ENCODE measurements at regions not wholly inside any gene's neighbourhood (a gene's known extent, or its start where the extent isn't known, plus 50 kb on each side); places are given as distances from the start of the nearest gene placed in this dataset.

DNA sequence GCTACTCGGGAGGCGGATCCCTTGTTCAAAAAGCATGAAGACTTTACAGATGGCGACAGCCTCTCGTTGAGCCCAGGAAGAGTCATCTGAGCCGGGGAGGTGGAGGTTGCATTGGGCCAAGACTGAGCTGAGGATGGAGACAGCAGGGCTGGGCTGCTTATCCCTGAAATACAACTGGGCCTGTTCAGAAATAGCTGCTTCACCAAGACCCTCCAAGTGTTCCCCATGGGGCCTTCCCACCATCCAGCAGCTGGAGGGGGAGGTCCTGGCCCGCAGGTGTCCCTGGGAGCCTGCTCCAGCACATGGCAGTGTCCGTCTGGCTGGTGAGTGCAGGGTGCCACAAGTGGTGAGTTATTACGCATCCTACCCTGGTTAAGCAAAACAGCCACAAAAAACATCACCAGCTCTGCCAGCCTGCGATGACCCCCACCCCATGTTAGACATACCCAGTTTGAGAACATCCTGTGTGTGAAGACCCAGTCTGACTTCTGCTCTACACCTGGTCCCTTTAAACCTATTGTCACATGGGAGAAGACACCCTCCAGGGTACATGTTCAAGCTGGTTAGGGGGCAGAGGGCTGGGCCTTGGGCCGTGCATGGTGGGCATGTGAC, 93.1 kb upstream of the TMPRSS2 start:
- Histone ChIP-seq H3K9ac (ENCODE audit: low read length) (no peak overlapping the region), H3K27ac (ENCODE audit: low read depth, low read length, poor library complexity, severe bottlenecking) (no peak overlapping the region), H3K79me2 (ENCODE audit: insufficient read depth, low read length) (no peaks in the 10 kb centered on the region), H3K9me3 (ENCODE audit: low read length) (no peaks in the 10 kb centered on the region), H4K20me1 (ENCODE audit: insufficient read depth, low read length) (no peaks in the 10 kb centered on the region), H3K36me3 (ENCODE audit: insufficient read depth, low read length) (no peaks in the 10 kb centered on the region), H2AFZ (ENCODE audit: low read length) (no peak overlapping the region), H3K27me3 (ENCODE audit: insufficient read depth, low read length) (peaks cover 7% of the 10 kb centered on the region; the same call in 1 of the 2 replicates), H3K4me1 (ENCODE audit: insufficient read depth, low read length, severe bottlenecking) (no peaks in the 10 kb centered on the region), H3F3A (ENCODE audit: insufficient read depth, low read length) (no peaks in the 10 kb centered on the region), H3K9me2 (ENCODE audit: low read depth, low read length) (no peaks in the 10 kb centered on the region), H3K4me2 (ENCODE audit: low read length) (no peak overlapping the region), H3K4me3 (ENCODE audit: low read depth, low read length, poor library complexity, severe bottlenecking) (no peak overlapping the region)
- TF ChIP-seq, protein P1, sequence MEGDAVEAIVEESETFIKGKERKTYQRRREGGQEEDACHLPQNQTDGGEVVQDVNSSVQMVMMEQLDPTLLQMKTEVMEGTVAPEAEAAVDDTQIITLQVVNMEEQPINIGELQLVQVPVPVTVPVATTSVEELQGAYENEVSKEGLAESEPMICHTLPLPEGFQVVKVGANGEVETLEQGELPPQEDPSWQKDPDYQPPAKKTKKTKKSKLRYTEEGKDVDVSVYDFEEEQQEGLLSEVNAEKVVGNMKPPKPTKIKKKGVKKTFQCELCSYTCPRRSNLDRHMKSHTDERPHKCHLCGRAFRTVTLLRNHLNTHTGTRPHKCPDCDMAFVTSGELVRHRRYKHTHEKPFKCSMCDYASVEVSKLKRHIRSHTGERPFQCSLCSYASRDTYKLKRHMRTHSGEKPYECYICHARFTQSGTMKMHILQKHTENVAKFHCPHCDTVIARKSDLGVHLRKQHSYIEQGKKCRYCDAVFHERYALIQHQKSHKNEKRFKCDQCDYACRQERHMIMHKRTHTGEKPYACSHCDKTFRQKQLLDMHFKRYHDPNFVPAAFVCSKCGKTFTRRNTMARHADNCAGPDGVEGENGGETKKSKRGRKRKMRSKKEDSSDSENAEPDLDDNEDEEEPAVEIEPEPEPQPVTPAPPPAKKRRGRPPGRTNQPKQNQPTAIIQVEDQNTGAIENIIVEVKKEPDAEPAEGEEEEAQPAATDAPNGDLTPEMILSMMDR (IDR thresholded peaks at IDR 0.05; ENCODE audit: low read length): no peak
- TF ChIP-seq EZH2 (IDR thresholded peaks at IDR 0.05; ENCODE audit: borderline replicate concordance, low read length): no peak

DNA sequence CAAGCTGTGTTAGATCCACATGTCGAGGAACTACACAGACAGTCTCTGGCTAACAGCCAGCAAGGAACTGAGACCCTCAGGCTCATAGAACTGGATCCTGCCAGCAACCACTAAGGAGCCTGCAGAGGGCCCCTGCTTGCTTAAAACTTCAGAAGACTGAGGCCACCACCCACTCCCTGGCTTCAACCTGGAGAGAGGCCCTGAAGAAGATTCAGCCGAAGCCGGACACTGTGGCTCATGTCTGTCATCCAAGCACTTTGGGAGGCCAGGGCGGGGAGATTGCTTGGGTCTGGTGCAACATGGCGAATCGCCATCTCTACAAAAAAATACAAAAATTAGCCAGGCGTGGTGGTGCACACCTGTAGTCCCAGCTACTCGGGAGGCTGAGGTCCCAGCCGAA, 92.6 kb upstream of the TMPRSS2 start:
- H4K20me1 ChIP-seq (ENCODE audit: insufficient read depth, low read length): no peaks in the 10 kb centered on the region
- no peaks in the 10 kb centered on the region for H3K9me2 ChIP-seq (ENCODE audit: low read depth, low read length)
- no peak overlapping the region for H3K4me2 ChIP-seq (ENCODE audit: low read length)
- H3K9ac ChIP-seq (ENCODE audit: low read length): no peak overlapping the region
- H3F3A ChIP-seq (ENCODE audit: insufficient read depth, low read length): no peaks in the 10 kb centered on the region
- TF ChIP-seq, protein P1 (IDR thresholded peaks at IDR 0.05; ENCODE audit: low read length): no peak
- no peak for TF ChIP-seq EZH2 (IDR thresholded peaks at IDR 0.05; ENCODE audit: borderline replicate concordance, low read length)
- no peaks in the 10 kb centered on the region for H3K4me1 ChIP-seq (ENCODE audit: insufficient read depth, low read length, severe bottlenecking)
- H3K36me3 ChIP-seq (ENCODE audit: insufficient read depth, low read length): no peaks in the 10 kb centered on the region
- no peaks in the 10 kb centered on the region for H3K9me3 ChIP-seq (ENCODE audit: low read length)
- no peak overlapping the region for H3K27ac ChIP-seq (ENCODE audit: low read depth, low read length, poor library complexity, severe bottlenecking)
- no peaks in the 10 kb centered on the region for H3K79me2 ChIP-seq (ENCODE audit: insufficient read depth, low read length)
- H3K4me3 ChIP-seq (ENCODE audit: low read depth, low read length, poor library complexity, severe bottlenecking): no peak overlapping the region
- no peak overlapping the region for H2AFZ ChIP-seq (ENCODE audit: low read length)
- H3K27me3 ChIP-seq (ENCODE audit: insufficient read depth, low read length): peaks cover 7% of the 10 kb centered on the region; the same call in 1 of the 2 replicates

DNA sequence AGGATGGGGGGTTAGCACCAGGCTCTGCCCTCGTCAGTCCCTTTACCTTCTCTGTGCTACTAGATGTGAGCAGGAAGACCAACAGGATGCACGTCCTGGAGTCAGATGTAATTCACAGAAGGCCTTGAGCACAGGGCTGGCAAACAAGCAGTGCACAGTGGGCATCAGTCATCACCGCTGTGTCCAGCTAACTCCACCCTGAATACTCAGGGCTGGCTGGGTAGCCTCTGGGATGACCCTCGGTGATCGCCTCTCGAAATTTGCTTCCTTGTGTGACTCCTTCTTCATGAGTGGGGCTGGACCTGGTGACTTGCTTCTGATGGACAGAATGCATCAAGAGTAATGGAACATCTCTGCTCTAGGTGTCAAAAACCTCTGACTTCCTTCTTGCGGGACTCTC, 92.2 kb upstream of the TMPRSS2 start:
- TF ChIP-seq, protein P1 (IDR thresholded peaks at IDR 0.05; ENCODE audit: low read length): no peak
- no peak for TF ChIP-seq EZH2 (IDR thresholded peaks at IDR 0.05; ENCODE audit: borderline replicate concordance, low read length)
- H3K4me2 ChIP-seq (ENCODE audit: low read length): no peak overlapping the region
- peaks cover 7% of the 10 kb centered on the region; the same call in 1 of the 2 replicates for H3K27me3 ChIP-seq (ENCODE audit: insufficient read depth, low read length)
- no peak overlapping the region for H3K4me3 ChIP-seq (ENCODE audit: low read depth, low read length, poor library complexity, severe bottlenecking)
- H3K36me3 ChIP-seq (ENCODE audit: insufficient read depth, low read length): no peaks in the 10 kb centered on the region
- no peaks in the 10 kb centered on the region for H3K79me2 ChIP-seq (ENCODE audit: insufficient read depth, low read length)
- no peaks in the 10 kb centered on the region for H4K20me1 ChIP-seq (ENCODE audit: insufficient read depth, low read length)
- H3K9ac ChIP-seq (ENCODE audit: low read length): no peak overlapping the region
- H3F3A ChIP-seq (ENCODE audit: insufficient read depth, low read length): no peaks in the 10 kb centered on the region
- no peaks in the 10 kb centered on the region for H3K9me2 ChIP-seq (ENCODE audit: low read depth, low read length)
- no peaks in the 10 kb centered on the region for H3K9me3 ChIP-seq (ENCODE audit: low read length)
- H2AFZ ChIP-seq (ENCODE audit: low read length): no peak overlapping the region
- no peak overlapping the region for H3K27ac ChIP-seq (ENCODE audit: low read depth, low read length, poor library complexity, severe bottlenecking)
- no peaks in the 10 kb centered on the region for H3K4me1 ChIP-seq (ENCODE audit: insufficient read depth, low read length, severe bottlenecking)

Data from OCI-LY1 (cell line).